Ascending aorta (tissue), 2 donors: ENCODE measurements at regions not wholly inside any gene's neighbourhood (a gene's known extent, or its start where the extent isn't known, plus 50 kb on each side); places are given as distances from the start of the nearest gene placed in this dataset.

Experiments used
- DNase-seq, 2 donors: peaks; one replicate each; pipeline ENCODE4 v3.0.0-alpha.2; 2019; ENCODE audit warnings: low spot score in 2 of 2
- H3K27ac ChIP-seq, 2 donors: fragments of 200-600 bp; sonication (generic); one replicate each; pipeline ENCODE4 v1.5.1; 2016 to 2017; ENCODE audit warnings: mild to moderate bottlenecking in 1 of 2
- H3K27me3 ChIP-seq: fragments of 200-600 bp; sonication (generic); one replicate; pipeline ENCODE4 v1.5.1; 2017
- H3K36me3 ChIP-seq, 2 donors: fragments of 200-600 bp; sonication (generic); one replicate each; pipeline ENCODE4 v1.5.1; 2016
- H3K4me1 ChIP-seq, 2 donors: fragments of 200-600 bp; sonication (generic); one replicate each; pipeline ENCODE4 v1.5.1; 2016 to 2017; ENCODE audit warnings: mild to moderate bottlenecking in 1 of 2
- H3K4me3 ChIP-seq, 2 donors: fragments of 200-600 bp; sonication (generic); one replicate each; pipeline ENCODE4 v1.5.1; 2016 to 2017; ENCODE audit warnings: mild to moderate bottlenecking in 1 of 2
- H3K9me3 ChIP-seq, 2 donors: fragments of 200-600 bp; sonication (generic); one replicate each; pipeline ENCODE4 v1.5.1; 2016
- CTCF ChIP-seq, 3 experiments: fragments of 200-600 bp in 2 of 3; fragments of 450-650 bp in 1 of 3; sonication (generic) in 2 of 3; IDR thresholded peaks; one replicate each; pipeline ENCODE4 v1.5.1; 2016 to 2019; ENCODE audit warnings: antibody characterized with exemption in 3 of 3, mild to moderate bottlenecking in 1 of 3, moderate library complexity in 1 of 3
- intact Hi-C: fragments of 100-400 bp; cut with DNase I; formaldehyde crosslinking; loops from one replicate; pipeline ENCODE4 v1.15.1; 2023

GRCh38 chr12:28079539-28079938, 107.0 kb upstream of the PTHLH start:
- no peak overlapping the region for H3K27ac ChIP-seq
- no peaks in the 10 kb centered on the region for H3K27me3 ChIP-seq
- DNase-seq: no peak
- no peak for TF ChIP-seq CTCF (IDR thresholded peaks at IDR 0.05)
- intact Hi-C loops: no loop called here
- peaks cover 0 to 3% of the 10 kb centered on the region in 2 donors for H3K4me1 ChIP-seq
- H3K4me3 ChIP-seq: no peak overlapping the region
- H3K36me3 ChIP-seq: no peaks in the 10 kb centered on the region
- H3K9me3 ChIP-seq: peaks cover 0 to 8% of the 10 kb centered on the region in 2 donors

GRCh38 chr12:28082096-28082495, 108.2 kb upstream of the CCDC91 start:
- Histone ChIP-seq H3K27me3 (no peaks in the 10 kb centered on the region), H3K36me3 (no peaks in the 10 kb centered on the region), H3K4me3 (no peak overlapping the region), H3K4me1 (peaks cover 0 to 3% of the 10 kb centered on the region in 2 donors), H3K9me3 (no peaks in the 10 kb centered on the region), H3K27ac (no peak overlapping the region)
- no peak for DNase-seq
- intact Hi-C loops: no loop called here
- no peak for TF ChIP-seq CTCF (IDR thresholded peaks at IDR 0.05)

GRCh38 chr12:28083840-28084678, 106.2 kb upstream of the CCDC91 start:
- peak in 1 of 2 donors; percentile 69 for DNase-seq

GRCh38 chr12:28086521-28087155, 103.6 kb upstream of the CCDC91 start:
- Histone ChIP-seq H3K36me3 (no peaks in the 10 kb centered on the region), H3K27me3 (no peaks in the 10 kb centered on the region), H3K9me3 (no peaks in the 10 kb centered on the region), H3K27ac (peak overlapping the region in 1 of 2 donors; percentile 23), H3K4me1 (peaks cover 0 to 10% of the 10 kb centered on the region in 2 donors), H3K4me3 (peak overlapping the region in 1 of 2 donors; percentile 29)
- no peak for TF ChIP-seq CTCF (IDR thresholded peaks at IDR 0.05)
- DNase-seq: no peak
- intact Hi-C loops: loop anchor here (5.0 kb wide), 1 partner anchor 109 kb away; no protein-coding TSS in a partner anchor

More at GRCh38 chr12:28083840-28084678, 106.2 kb upstream of the CCDC91 start:
- intact Hi-C loops: no loop called here
- H3K27me3 ChIP-seq: no peaks in the 10 kb centered on the region
- peak overlapping the region in 1 of 2 donors; percentile 10 for H3K4me3 ChIP-seq
- no peaks in the 10 kb centered on the region for H3K36me3 ChIP-seq
- H3K27ac ChIP-seq: peak overlapping the region in 1 of 2 donors; percentile 50
- H3K9me3 ChIP-seq: no peaks in the 10 kb centered on the region
- peaks cover 0 to 9% of the 10 kb centered on the region in 2 donors for H3K4me1 ChIP-seq
- TF ChIP-seq CTCF (IDR thresholded peaks at IDR 0.05): no peak

- Histone ChIP-seq H3K9me3 (no peaks in the 10 kb centered on the region), H3K36me3 (no peaks in the 10 kb centered on the region), H3K4me1 (peaks cover 0 to 10% of the 10 kb centered on the region in 2 donors), H3K27me3 (no peaks in the 10 kb centered on the region), H3K27ac (no peak overlapping the region), H3K4me3 (no peak overlapping the region)
- TF ChIP-seq CTCF (IDR thresholded peaks at IDR 0.05): no peak
- intact Hi-C loops: loop anchor here (2.0 to 5.0 kb wide), 2 partner anchors 42 to 111 kb away; no protein-coding TSS in a partner anchor
- DNase-seq: no peak
Measured at GRCh38 chr12:28088566-28089272, 101.5 kb upstream of the CCDC91 start.
